A673 (cell line): ENCODE measurements at regions not wholly inside any gene's neighbourhood (a gene's known extent, or its start where the extent isn't known, plus 50 kb on each side); places are given as distances from the start of the nearest gene placed in this dataset.
A peak's percentile ranks its signal among the peaks of the same experiment; 100 is the strongest.

Source experiments
- BruUV-seq: library from RNA; stranded (reverse); fragments of 400-500 nt; replicated peaks from 2 replicates; lab custom pipeline; 2021; lab: Mats Ljungman, UMichigan
- CTCF ChIA-PET: fragments of 300-600 bp; sonication (Branson Sonifier 250); formaldehyde crosslinking; loops from one replicate; lab custom pipeline; 2022; ENCODE audit warnings: antibody characterized with exemption; lab: Charles Lee
- POLR2A ChIA-PET: fragments of 300-600 bp; sonication (Branson Sonifier 250); formaldehyde crosslinking; loops from one replicate; lab custom pipeline; 2022; ENCODE audit warnings: antibody characterized with exemption; ENCODE audit not compliant: low non-redundant PET; lab: Charles Lee
- DNase-seq: peaks from one replicate; pipeline ENCODE4 v3.0.0-alpha.2; 2015; ENCODE audit warnings: low spot score
- H3K27ac ChIP-seq: fragments of 200-600 bp; sonication (generic); 2 replicates; pipeline ENCODE4 v1.5.1; 2016; ENCODE audit warnings: mixed run types, low read depth, mild to moderate bottlenecking, mixed read lengths, antibody characterized with exemption, low read length; ENCODE audit not compliant: poor library complexity, severe bottlenecking
- H3K27me3 ChIP-seq: fragments of 200-600 bp; sonication (generic); replicated peaks from 2 replicates; pipeline ENCODE4 v1.6.1; 2017; ENCODE audit warnings: mixed run types, low read depth, mild to moderate bottlenecking, mixed read lengths, antibody characterized with exemption, low read length; ENCODE audit not compliant: insufficient read depth, poor library complexity
- H3K36me3 ChIP-seq: fragments of 200-600 bp; sonication (generic); 2 replicates; pipeline ENCODE4 v1.6.1; 2016; ENCODE audit warnings: mixed run types, mild to moderate bottlenecking, mixed read lengths, antibody characterized with exemption, low read length; ENCODE audit not compliant: insufficient read depth, poor library complexity, severe bottlenecking
- H3K4me1 ChIP-seq: fragments of 200-600 bp; sonication (generic); 2 replicates; pipeline ENCODE4 v1.6.1; 2017; ENCODE audit warnings: mixed run types, mild to moderate bottlenecking, mixed read lengths, antibody characterized with exemption, low read length; ENCODE audit not compliant: insufficient read depth, poor library complexity, severe bottlenecking
- H3K4me3 ChIP-seq: fragments of 200-600 bp; sonication (generic); 2 replicates; pipeline ENCODE4 v1.5.1; 2016; ENCODE audit warnings: low read depth, mixed run types, mild to moderate bottlenecking, mixed read lengths, low read length; ENCODE audit not compliant: poor library complexity, severe bottlenecking
- H3K9me3 ChIP-seq: fragments of 200-600 bp; sonication (generic); 2 replicates; pipeline ENCODE4 v1.6.1; 2016; ENCODE audit warnings: mixed run types, low read depth, mild to moderate bottlenecking, mixed read lengths, antibody characterized with exemption, low read length; ENCODE audit not compliant: poor library complexity, severe bottlenecking
- EZH2 ChIP-seq: fragments of 200-600 bp; sonication (generic); IDR thresholded peaks from 2 replicates; pipeline ENCODE4 v1.6.1; 2017; ENCODE audit warnings: borderline replicate concordance, low read depth, mild to moderate bottlenecking, mixed read lengths, antibody characterized with exemption, low read length; ENCODE audit not compliant: poor library complexity, severe bottlenecking
- intact Hi-C: fragments of 100-400 bp; cut with micrococcal nuclease; formaldehyde crosslinking; loops from one replicate; pipeline ENCODE4 v1.10.0; 2022; ENCODE audit not compliant: unreplicated experiment
- TF ChIP-seq, protein P1 (sequence below): fragments of 300-800, 200-600 bp; sonication (generic); conservative IDR thresholded peaks from 2 replicates; pipeline ENCODE4 v1.5.1; 2017; ENCODE audit warnings: low read depth, mild to moderate bottlenecking, antibody characterized with exemption, low read length, moderate library complexity, mixed read lengths

DNA sequence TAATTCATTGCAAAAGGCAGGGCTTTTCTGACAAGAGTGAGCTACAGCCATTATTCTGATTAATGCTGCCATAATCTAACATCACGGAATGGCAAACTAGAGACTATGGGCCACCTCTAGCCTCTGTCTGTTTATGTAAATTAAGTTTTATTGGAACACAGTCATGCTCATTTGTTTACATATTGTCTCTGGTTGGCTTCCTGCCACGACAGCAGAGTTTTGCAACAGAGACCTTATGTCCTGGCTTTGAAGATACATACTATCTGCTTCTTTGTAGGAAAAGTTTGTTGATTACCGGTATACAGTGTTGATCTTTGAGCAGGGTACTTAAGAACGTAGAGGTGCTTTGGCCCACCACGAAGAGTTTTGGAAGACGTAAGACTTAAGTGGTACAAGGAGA lies 715.9 kb upstream of the RBFOX1 start:
- no peak overlapping the region for H3K27ac ChIP-seq
- ChIA-PET POLR2A (no interaction called here), CTCF (no interaction called here)
- TF ChIP-seq, protein P1, sequence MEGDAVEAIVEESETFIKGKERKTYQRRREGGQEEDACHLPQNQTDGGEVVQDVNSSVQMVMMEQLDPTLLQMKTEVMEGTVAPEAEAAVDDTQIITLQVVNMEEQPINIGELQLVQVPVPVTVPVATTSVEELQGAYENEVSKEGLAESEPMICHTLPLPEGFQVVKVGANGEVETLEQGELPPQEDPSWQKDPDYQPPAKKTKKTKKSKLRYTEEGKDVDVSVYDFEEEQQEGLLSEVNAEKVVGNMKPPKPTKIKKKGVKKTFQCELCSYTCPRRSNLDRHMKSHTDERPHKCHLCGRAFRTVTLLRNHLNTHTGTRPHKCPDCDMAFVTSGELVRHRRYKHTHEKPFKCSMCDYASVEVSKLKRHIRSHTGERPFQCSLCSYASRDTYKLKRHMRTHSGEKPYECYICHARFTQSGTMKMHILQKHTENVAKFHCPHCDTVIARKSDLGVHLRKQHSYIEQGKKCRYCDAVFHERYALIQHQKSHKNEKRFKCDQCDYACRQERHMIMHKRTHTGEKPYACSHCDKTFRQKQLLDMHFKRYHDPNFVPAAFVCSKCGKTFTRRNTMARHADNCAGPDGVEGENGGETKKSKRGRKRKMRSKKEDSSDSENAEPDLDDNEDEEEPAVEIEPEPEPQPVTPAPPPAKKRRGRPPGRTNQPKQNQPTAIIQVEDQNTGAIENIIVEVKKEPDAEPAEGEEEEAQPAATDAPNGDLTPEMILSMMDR: no peak
- no peak for TF ChIP-seq EZH2
- BruUV-seq: no TSS peak
- no peaks in the 10 kb centered on the region for H3K36me3 ChIP-seq
- no peak overlapping the region for H3K4me3 ChIP-seq
- H3K4me1 ChIP-seq: no peaks in the 10 kb centered on the region
- no peaks in the 10 kb centered on the region for H3K9me3 ChIP-seq
- no peak for DNase-seq
- no peaks in the 10 kb centered on the region for H3K27me3 ChIP-seq
- intact Hi-C loops: no loop called here

DNA sequence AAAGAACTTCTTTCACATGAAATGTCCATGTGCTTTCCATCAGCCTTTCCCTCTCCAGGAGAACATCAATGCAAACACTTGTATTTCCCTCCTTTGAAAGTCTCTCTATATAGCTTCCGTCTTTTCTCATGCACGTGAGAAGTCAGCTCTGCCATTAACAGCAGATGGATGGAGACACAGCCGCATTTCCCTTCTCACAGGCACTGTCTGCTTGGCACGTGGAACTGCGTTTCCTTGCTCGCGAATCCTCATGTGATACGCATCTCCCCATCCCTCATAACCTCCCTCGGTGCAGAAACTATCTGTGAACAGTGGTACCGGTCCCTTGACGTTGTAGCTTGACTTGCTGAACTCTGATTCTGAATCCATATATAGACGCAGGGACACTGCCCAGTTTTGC lies 717.0 kb upstream of the RBFOX1 start:
- no peak for DNase-seq
- intact Hi-C loops: no loop called here
- no peaks in the 10 kb centered on the region for H3K27me3 ChIP-seq
- no peaks in the 10 kb centered on the region for H3K4me1 ChIP-seq
- ChIA-PET POLR2A (no interaction called here), CTCF (no interaction called here)
- H3K27ac ChIP-seq: no peak overlapping the region
- TF ChIP-seq, protein P1: no peak
- TF ChIP-seq EZH2: no peak
- BruUV-seq: no TSS peak
- no peaks in the 10 kb centered on the region for H3K36me3 ChIP-seq
- H3K9me3 ChIP-seq: no peaks in the 10 kb centered on the region
- H3K4me3 ChIP-seq: no peak overlapping the region

DNA sequence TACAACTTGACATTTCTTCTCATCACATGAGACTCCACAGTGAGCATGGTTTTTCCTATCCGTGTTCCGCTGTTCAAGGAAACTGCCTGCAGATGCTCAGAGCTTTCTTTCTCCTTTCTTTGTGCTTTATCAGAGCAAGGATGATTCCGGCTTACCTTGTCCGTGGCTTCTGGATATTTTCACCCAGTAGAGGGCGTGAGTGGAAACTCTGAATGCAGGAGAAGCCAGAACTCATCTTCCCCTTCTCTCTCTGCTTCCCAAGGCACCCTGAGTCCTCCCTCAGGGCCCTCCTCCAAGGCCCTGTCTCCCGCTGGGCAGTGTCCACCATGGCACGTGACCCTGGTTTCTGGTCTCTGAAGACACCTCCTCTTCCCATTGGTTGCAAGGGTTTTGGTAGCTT lies 721.1 kb upstream of the RBFOX1 start:
- no peak for TF ChIP-seq EZH2
- TF ChIP-seq, protein P1: peak; percentile 35; the same call in 1 of the 2 replicates
- intact Hi-C loops: no loop called here
- Histone ChIP-seq H3K4me1 (no peaks in the 10 kb centered on the region), H3K27ac (no peak overlapping the region), H3K27me3 (no peaks in the 10 kb centered on the region), H3K9me3 (no peaks in the 10 kb centered on the region), H3K4me3 (no peak overlapping the region), H3K36me3 (no peaks in the 10 kb centered on the region)
- BruUV-seq: no TSS peak
- DNase-seq: peak; percentile 9
- ChIA-PET POLR2A (no interaction called here), CTCF (no interaction called here)
